HepG2 (cell line): ENCODE measurements at regions not wholly inside any gene's neighbourhood (a gene's known extent, or its start where the extent isn't known, plus 50 kb on each side); places are given as distances from the start of the nearest gene placed in this dataset.

Experiments
- ATAC-seq: fragments of 200-7000 bp; cut with Tn5 transposase; 3 replicates; pipeline ENCODE4 v1.9.1; 2020; ENCODE audit warnings: mild to moderate bottlenecking, moderate library complexity
- BruUV-seq: library from RNA; stranded (reverse); fragments of 400-500 nt; replicated peaks from 2 replicates; lab custom pipeline; 2021; lab: Mats Ljungman, UMichigan
- CTCF ChIA-PET: fragments of 300-600 bp; formaldehyde crosslinking; extraction: SDS; loops from one replicate; lab custom pipeline; 2021; ENCODE audit warnings: low total read pairs, inconsistent platforms, low intra/inter-chr PET ratio; lab: Yijun Ruan, JAX
- POLR2A ChIA-PET: fragments of 350-600 bp; sonication (Branson Sonifier 250); formaldehyde crosslinking; loops from one replicate; lab custom pipeline; 2020; ENCODE audit warnings: antibody characterized with exemption, inconsistent platforms; lab: Yijun Ruan, JAX
- DNase-seq: peaks from one replicate; pipeline ENCODE4 v3.0.0-alpha.2; 2015; ENCODE audit warnings: low spot score
- FAIRE-seq: peaks from 3 replicates; lab custom pipeline; 2011; peaks lifted over from hg19 to GRCh38; lab: Jason Lieb, UNC
- H2AFZ ChIP-seq: one replicate; pipeline ENCODE4 v1.6.1; 2011; ENCODE audit warnings: low read length, inconsistent platforms
- H3K27ac ChIP-seq: fragments of 300-600 bp; 3 replicates; pipeline ENCODE4 v1.8.0; 2011; ENCODE audit warnings: mixed run types, mild to moderate bottlenecking, mixed read lengths, low read length, inconsistent platforms; ENCODE audit not compliant: insufficient read depth; ENCODE audit errors: extremely low read length
- H3K27me3 ChIP-seq, 2 experiments: fragments of 200-600 bp in 1 of 2; 2 replicates in 1 of 2; 3 replicates in 1 of 2; pipeline versions ENCODE4 v1.6.0 to v1.8.0; 2011; ENCODE audit warnings: low read length in 2 of 2, mild to moderate bottlenecking in 2 of 2, moderate library complexity in 2 of 2, inconsistent platforms in 1 of 2; ENCODE audit not compliant: insufficient read depth in 2 of 2, control insufficient read depth in 1 of 2
- H3K36me3 ChIP-seq, 2 experiments: fragments of 200-600 bp in 1 of 2; replicated peaks in 1 of 2; 2 replicates in 1 of 2; 3 replicates in 1 of 2; pipeline versions ENCODE4 v1.5.1 to v1.8.0; 2011; ENCODE audit warnings: low read length in 2 of 2, inconsistent platforms in 1 of 2; ENCODE audit not compliant: insufficient read depth in 2 of 2, control insufficient read depth in 1 of 2
- H3K4me1 ChIP-seq: 2 replicates; pipeline ENCODE4 v1.5.1; 2012; ENCODE audit warnings: low read length, inconsistent platforms; ENCODE audit not compliant: insufficient read depth
- H3K4me2 ChIP-seq: 2 replicates; pipeline ENCODE4 v1.6.0; 2011; ENCODE audit warnings: low read depth, low read length, inconsistent platforms
- H3K4me3 ChIP-seq, 3 experiments: fragments of 200-600 bp in 1 of 3; sonication (generic), shearing (Covaris generic) in 1 of 3; replicated peaks in 1 of 3; 2 replicates each; pipeline ENCODE4 v1.5.1; 2011 to 2016; ENCODE audit warnings: low read length in 3 of 3, inconsistent platforms in 2 of 3, low read depth in 2 of 3, mild to moderate bottlenecking in 2 of 3, control low read depth in 1 of 3, mixed read lengths in 1 of 3; ENCODE audit not compliant: insufficient read depth in 1 of 3
- H3K79me2 ChIP-seq: one replicate; pipeline ENCODE4 v1.6.1; 2011; ENCODE audit warnings: low read length, inconsistent platforms; ENCODE audit not compliant: insufficient read depth
- H3K9ac ChIP-seq: 2 replicates; pipeline ENCODE4 v1.6.0; 2011; ENCODE audit warnings: mild to moderate bottlenecking, low read depth, low read length, inconsistent platforms; ENCODE audit not compliant: insufficient read depth
- H3K9me3 ChIP-seq: 2 replicates; pipeline ENCODE4 v1.5.1; 2012; ENCODE audit warnings: mild to moderate bottlenecking, low read length
- H4K20me1 ChIP-seq: 2 replicates; pipeline ENCODE4 v1.6.0; 2011; ENCODE audit warnings: inconsistent platforms, mild to moderate bottlenecking, low read length, moderate library complexity; ENCODE audit not compliant: insufficient read depth
- EED ChIP-seq: sonication (generic); formaldehyde crosslinking; IDR thresholded peaks from 2 replicates; pipeline ENCODE4 v1.5.0; 2020; ENCODE audit warnings: mild to moderate bottlenecking, missing genetic modification reagents
- FOXP1 ChIP-seq, 2 experiments: fragments of 450-650 bp in 1 of 2; IDR thresholded peaks; 2 replicates each; pipeline ENCODE4 v1.6.1; 2017 to 2018; ENCODE audit warnings: antibody characterized with exemption in 1 of 2
- HDAC2 ChIP-seq: sonication (generic); formaldehyde crosslinking; IDR thresholded peaks from 2 replicates; pipeline ENCODE4 v1.4.0; 2020; ENCODE audit warnings: missing genetic modification reagents
- UBTF ChIP-seq: sonication (generic); formaldehyde crosslinking; IDR thresholded peaks from 2 replicates; pipeline ENCODE4 v1.4.0; 2020; ENCODE audit warnings: mild to moderate bottlenecking, missing genetic modification reagents
- ZNF609 ChIP-seq: sonication (generic); formaldehyde crosslinking; IDR thresholded peaks from 2 replicates; pipeline ENCODE4 v1.4.0; 2020; ENCODE audit warnings: mild to moderate bottlenecking, missing genetic modification reagents, borderline replicate concordance
- WGBS: methylation state at CpG from one replicate; pipeline ENCODE4 v1.1.6; 2017; ENCODE audit warnings: low lambda C conversion rate; 5-methylcytosine and 5-hydroxymethylcytosine counted together
- in situ Hi-C: cut with HindIII; loops from 2 replicates; pipeline ENCODE4 v1.10.0; 2017; ENCODE audit warnings: low pct_unique_long_range_greater_than_20kb; ENCODE audit not compliant: extremely low pct_ligation_motif_present
- intact Hi-C: fragments of 100-400 bp; cut with micrococcal nuclease; formaldehyde crosslinking; loops from one replicate; pipeline ENCODE4 v1.10.0; 2022; ENCODE audit not compliant: unreplicated experiment

GRCh38 chr1:34433099-34433498, 256.4 kb downstream of the C1orf94 start:
- Histone ChIP-seq H3K4me1 (peaks cover 14% of the 10 kb centered on the region), H3K9ac (no peak overlapping the region), H3K27ac (no peak overlapping the region), H3K4me2 (no peak overlapping the region), H3K79me2 (no peaks in the 10 kb centered on the region), H3K4me3 (no peak overlapping the region), H2AFZ (no peak overlapping the region), H3K9me3 (no peaks in the 10 kb centered on the region), H3K27me3 (peaks cover 1 to 5% of the 10 kb centered on the region in 2 experiments; a peak in 3 of 5 replicates), H3K36me3 (no peaks in the 10 kb centered on the region), H4K20me1 (no peaks in the 10 kb centered on the region)
- CTCF ChIA-PET: no interaction called here
- FAIRE-seq: no peak
- intact Hi-C loops (no loop called here), in situ Hi-C loops (no loop called here)
- ATAC-seq: no peak
- BruUV-seq: no TSS peak
- no peak for DNase-seq
- WGBS: 5% methylated on average over 5 of the region's 5 CpGs
- POLR2A ChIA-PET: no interaction called here
- TF ChIP-seq ZNF609 (CRISPR knock-in tag): no peak
- TF ChIP-seq HDAC2 (CRISPR knock-in tag): no peak
- no peak for TF ChIP-seq UBTF (CRISPR knock-in tag)
- TF ChIP-seq EED (CRISPR knock-in tag): no peak
- no peak for TF ChIP-seq FOXP1 (IDR thresholded peaks at IDR 0.05)
- TF ChIP-seq FOXP1 (CRISPR knock-in tag; IDR thresholded peaks at IDR 0.05): no peak
